ENCODE measurements at regions not wholly inside any gene's neighbourhood (a gene's known extent, or its start where the extent isn't known, plus 50 kb on each side); places are given as distances from the start of the nearest gene placed in this dataset.
"Not testable (repeated sequence)": the region's sequence is repeated elsewhere in the genome, so short reads cannot be mapped to it uniquely, and the experiment has no call there.

GRCh38 chr21:33967086-33967571 is 51.5 kb upstream of the ATP5PO start:
- no peak overlapping the region for H3K27ac ChIP-seq
- no peak for ATAC-seq
- intact Hi-C loops (cut with DNase I): loop anchor here in 1 of 10 donors (5.0 kb wide), 1 partner anchor 105 kb away; the partner anchor contains the start of genes MRPS6 and SLC5A3

DNA sequence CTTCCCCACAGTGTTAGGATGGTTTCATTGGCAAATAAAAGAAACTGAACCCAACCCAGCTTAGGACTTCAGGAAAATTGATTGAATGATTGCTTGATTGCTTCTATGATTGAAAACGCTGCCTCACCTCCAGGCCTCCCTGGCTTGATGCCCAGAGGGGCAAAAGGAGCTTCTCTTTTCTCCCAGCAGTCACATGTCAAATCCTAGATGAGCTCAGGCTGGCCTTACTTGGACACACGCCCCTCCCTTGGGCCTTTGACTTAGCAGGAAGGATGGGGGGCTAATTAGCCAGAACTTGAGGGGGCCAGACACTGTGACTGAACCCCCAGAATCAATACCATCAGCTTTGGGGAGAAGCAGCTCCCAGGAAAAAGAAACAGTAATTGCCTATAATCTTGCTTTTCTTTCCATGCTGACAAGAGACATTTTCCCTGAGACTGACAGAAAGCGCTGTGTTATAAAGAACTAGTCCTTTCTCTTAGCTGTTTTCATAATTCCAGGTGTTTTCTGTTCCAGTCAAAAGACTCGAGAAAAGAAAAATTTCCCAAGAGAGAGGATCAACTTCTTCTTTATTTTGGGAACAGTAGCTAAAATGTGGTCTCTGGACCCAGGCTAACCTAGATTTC is 50.8 kb upstream of the ATP5PO start:
- 64 to 67% (median 65%) methylated on average over 4 of the region's 4 CpGs for WGBS, 4 donors
- Histone ChIP-seq H3K36me3 (no peaks in the 10 kb centered on the region), H3K4me1 (peaks cover 2 to 37% (median 21%) of the 10 kb centered on the region in 12 donors), H3K27me3 (no peaks in the 10 kb centered on the region), H3K4me3 (no peak overlapping the region), H3K9me3 (no peaks in the 10 kb centered on the region), H3K27ac (peak overlapping the region in 1 of 12 donors; percentile 11)
- ATAC-seq (no peak), DNase-seq (no peak)
- intact Hi-C loops (cut with DNase I): loop anchor here in 1 of 10 donors (5.0 kb wide), 1 partner anchor 106 kb away; the partner anchor contains the start of genes MRPS6 and SLC5A3
- TF ChIP-seq POLR2A (IDR thresholded peaks at IDR 0.05): no peak
- TF ChIP-seq, protein P1, sequence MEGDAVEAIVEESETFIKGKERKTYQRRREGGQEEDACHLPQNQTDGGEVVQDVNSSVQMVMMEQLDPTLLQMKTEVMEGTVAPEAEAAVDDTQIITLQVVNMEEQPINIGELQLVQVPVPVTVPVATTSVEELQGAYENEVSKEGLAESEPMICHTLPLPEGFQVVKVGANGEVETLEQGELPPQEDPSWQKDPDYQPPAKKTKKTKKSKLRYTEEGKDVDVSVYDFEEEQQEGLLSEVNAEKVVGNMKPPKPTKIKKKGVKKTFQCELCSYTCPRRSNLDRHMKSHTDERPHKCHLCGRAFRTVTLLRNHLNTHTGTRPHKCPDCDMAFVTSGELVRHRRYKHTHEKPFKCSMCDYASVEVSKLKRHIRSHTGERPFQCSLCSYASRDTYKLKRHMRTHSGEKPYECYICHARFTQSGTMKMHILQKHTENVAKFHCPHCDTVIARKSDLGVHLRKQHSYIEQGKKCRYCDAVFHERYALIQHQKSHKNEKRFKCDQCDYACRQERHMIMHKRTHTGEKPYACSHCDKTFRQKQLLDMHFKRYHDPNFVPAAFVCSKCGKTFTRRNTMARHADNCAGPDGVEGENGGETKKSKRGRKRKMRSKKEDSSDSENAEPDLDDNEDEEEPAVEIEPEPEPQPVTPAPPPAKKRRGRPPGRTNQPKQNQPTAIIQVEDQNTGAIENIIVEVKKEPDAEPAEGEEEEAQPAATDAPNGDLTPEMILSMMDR (IDR thresholded peaks at IDR 0.05): no peak

More at GRCh38 chr21:33967086-33967571, 51.5 kb upstream of the ATP5PO start:
- Histone ChIP-seq H3K9me3 (no peaks in the 10 kb centered on the region), H3K4me3 (no peak overlapping the region), H3K27me3 (no peaks in the 10 kb centered on the region), H3K4me1 (peaks cover 2 to 37% (median 21%) of the 10 kb centered on the region in 12 donors), H3K36me3 (no peaks in the 10 kb centered on the region)
- TF ChIP-seq POLR2A (IDR thresholded peaks at IDR 0.05): no peak
- TF ChIP-seq, protein P1 (IDR thresholded peaks at IDR 0.05): no peak
- DNase-seq: no peak
- WGBS, 4 donors: 69 to 76% (median 75%) methylated on average over 5 of the region's 5 CpGs

- not testable (repeated sequence) for H3K27me3 ChIP-seq, H3K36me3 ChIP-seq, DNase-seq, H3K4me3 ChIP-seq, H3K9me3 ChIP-seq, ATAC-seq, H3K27ac ChIP-seq
- 95 to 98% (median 97%) methylated on average over 9 of the region's 9 CpGs for WGBS, 4 donors
- intact Hi-C loops (cut with DNase I): loop anchor here in 1 of 10 donors (5.0 kb wide), 1 partner anchor 107 kb away; the partner anchor contains the start of genes MRPS6 and SLC5A3
- H3K4me1 ChIP-seq: peaks cover 2 to 35% (median 21%) of the 10 kb centered on the region in 12 donors
These were observed 50.1 kb upstream of the ATP5PO start for GRCh38 chr21:33965662-33966061.
